ENCODE measurements at regions not wholly inside any gene's neighbourhood (a gene's known extent, or its start where the extent isn't known, plus 50 kb on each side); places are given as distances from the start of the nearest gene placed in this dataset.

DNA sequence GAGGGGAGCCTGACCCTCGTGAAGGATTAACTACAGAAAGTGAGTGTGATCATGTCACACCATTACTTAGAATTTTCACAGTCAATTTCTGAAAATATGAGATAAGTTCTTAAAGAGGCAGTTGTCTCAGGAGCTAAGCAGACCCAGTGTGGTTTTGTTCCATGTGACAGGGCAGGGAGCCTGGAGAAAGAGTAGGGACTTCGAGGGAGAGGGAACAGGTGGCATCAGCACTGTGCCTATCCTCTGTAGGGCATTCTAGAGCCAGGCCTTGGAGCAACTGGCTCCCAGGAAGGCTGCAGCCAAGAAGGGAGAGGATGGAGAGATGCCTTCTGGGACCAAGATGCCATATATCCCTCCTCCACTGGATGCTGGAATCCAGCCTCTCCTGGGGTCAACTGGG, 183.0 kb downstream of the TSHZ3 start (continued):
- TF ChIP-seq, protein P1, sequence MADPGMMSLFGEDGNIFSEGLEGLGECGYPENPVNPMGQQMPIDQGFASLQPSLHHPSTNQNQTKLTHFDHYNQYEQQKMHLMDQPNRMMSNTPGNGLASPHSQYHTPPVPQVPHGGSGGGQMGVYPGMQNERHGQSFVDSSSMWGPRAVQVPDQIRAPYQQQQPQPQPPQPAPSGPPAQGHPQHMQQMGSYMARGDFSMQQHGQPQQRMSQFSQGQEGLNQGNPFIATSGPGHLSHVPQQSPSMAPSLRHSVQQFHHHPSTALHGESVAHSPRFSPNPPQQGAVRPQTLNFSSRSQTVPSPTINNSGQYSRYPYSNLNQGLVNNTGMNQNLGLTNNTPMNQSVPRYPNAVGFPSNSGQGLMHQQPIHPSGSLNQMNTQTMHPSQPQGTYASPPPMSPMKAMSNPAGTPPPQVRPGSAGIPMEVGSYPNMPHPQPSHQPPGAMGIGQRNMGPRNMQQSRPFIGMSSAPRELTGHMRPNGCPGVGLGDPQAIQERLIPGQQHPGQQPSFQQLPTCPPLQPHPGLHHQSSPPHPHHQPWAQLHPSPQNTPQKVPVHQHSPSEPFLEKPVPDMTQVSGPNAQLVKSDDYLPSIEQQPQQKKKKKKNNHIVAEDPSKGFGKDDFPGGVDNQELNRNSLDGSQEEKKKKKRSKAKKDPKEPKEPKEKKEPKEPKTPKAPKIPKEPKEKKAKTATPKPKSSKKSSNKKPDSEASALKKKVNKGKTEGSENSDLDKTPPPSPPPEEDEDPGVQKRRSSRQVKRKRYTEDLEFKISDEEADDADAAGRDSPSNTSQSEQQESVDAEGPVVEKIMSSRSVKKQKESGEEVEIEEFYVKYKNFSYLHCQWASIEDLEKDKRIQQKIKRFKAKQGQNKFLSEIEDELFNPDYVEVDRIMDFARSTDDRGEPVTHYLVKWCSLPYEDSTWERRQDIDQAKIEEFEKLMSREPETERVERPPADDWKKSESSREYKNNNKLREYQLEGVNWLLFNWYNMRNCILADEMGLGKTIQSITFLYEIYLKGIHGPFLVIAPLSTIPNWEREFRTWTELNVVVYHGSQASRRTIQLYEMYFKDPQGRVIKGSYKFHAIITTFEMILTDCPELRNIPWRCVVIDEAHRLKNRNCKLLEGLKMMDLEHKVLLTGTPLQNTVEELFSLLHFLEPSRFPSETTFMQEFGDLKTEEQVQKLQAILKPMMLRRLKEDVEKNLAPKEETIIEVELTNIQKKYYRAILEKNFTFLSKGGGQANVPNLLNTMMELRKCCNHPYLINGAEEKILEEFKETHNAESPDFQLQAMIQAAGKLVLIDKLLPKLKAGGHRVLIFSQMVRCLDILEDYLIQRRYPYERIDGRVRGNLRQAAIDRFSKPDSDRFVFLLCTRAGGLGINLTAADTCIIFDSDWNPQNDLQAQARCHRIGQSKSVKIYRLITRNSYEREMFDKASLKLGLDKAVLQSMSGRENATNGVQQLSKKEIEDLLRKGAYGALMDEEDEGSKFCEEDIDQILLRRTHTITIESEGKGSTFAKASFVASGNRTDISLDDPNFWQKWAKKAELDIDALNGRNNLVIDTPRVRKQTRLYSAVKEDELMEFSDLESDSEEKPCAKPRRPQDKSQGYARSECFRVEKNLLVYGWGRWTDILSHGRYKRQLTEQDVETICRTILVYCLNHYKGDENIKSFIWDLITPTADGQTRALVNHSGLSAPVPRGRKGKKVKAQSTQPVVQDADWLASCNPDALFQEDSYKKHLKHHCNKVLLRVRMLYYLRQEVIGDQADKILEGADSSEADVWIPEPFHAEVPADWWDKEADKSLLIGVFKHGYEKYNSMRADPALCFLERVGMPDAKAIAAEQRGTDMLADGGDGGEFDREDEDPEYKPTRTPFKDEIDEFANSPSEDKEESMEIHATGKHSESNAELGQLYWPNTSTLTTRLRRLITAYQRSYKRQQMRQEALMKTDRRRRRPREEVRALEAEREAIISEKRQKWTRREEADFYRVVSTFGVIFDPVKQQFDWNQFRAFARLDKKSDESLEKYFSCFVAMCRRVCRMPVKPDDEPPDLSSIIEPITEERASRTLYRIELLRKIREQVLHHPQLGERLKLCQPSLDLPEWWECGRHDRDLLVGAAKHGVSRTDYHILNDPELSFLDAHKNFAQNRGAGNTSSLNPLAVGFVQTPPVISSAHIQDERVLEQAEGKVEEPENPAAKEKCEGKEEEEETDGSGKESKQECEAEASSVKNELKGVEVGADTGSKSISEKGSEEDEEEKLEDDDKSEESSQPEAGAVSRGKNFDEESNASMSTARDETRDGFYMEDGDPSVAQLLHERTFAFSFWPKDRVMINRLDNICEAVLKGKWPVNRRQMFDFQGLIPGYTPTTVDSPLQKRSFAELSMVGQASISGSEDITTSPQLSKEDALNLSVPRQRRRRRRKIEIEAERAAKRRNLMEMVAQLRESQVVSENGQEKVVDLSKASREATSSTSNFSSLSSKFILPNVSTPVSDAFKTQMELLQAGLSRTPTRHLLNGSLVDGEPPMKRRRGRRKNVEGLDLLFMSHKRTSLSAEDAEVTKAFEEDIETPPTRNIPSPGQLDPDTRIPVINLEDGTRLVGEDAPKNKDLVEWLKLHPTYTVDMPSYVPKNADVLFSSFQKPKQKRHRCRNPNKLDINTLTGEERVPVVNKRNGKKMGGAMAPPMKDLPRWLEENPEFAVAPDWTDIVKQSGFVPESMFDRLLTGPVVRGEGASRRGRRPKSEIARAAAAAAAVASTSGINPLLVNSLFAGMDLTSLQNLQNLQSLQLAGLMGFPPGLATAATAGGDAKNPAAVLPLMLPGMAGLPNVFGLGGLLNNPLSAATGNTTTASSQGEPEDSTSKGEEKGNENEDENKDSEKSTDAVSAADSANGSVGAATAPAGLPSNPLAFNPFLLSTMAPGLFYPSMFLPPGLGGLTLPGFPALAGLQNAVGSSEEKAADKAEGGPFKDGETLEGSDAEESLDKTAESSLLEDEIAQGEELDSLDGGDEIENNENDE (IDR thresholded peaks at IDR 0.05; ENCODE audit: insufficient replicate concordance, low read length): no peak
- TF ChIP-seq GTF2F1 (IDR thresholded peaks at IDR 0.05; ENCODE audit: borderline replicate concordance, low read depth, low read length): no peak
- TF ChIP-seq ASH2L (IDR thresholded peaks at IDR 0.05; ENCODE audit: low read length): no peak
- TF ChIP-seq GABPA (IDR thresholded peaks at IDR 0.05; ENCODE audit: borderline replicate concordance, insufficient read depth, low read length): no peak
- TF ChIP-seq TCF12 (IDR thresholded peaks at IDR 0.05; ENCODE audit: low read depth, low read length): no peak
